ENCODE measurements at regions not wholly inside any gene's neighbourhood (a gene's known extent, or its start where the extent isn't known, plus 50 kb on each side); places are given as distances from the start of the nearest gene placed in this dataset.

GRCh38 chr7:41149576-41149975, 553.3 kb downstream of the INHBA start:
- POLR2A ChIA-PET = no interaction called here
- no peaks in the 10 kb centered on the region for H3K9me3 Mint-ChIP-seq (ENCODE audit: insufficient read depth)
- H3K4me2 ChIP-seq (replicated peaks; ENCODE audit: low read depth, low read length, poor library complexity, severe bottlenecking) = no peak overlapping the region

GRCh38 chr7:41148521-41148951, 554.4 kb downstream of the INHBA start:
- ChIA-PET CTCF (no interaction called here), POLR2A (no interaction called here)
- no peak overlapping the region for H3K4me3 Mint-ChIP-seq
- H3K9me3 ChIP-seq (ENCODE audit: control extremely low read depth in 1 of 3, control insufficient read depth in 2 of 3, insufficient read depth in 1 of 3, low read length in 2 of 3) = peaks cover 0 to 7% (median 0%) of the 10 kb centered on the region in 3 donors
- no peak overlapping the region for H3K4me2 ChIP-seq (replicated peaks; ENCODE audit: low read depth, low read length, poor library complexity, severe bottlenecking)
- H3K27ac ChIP-seq (ENCODE audit: low read length in 2 of 2) = no peak overlapping the region
- ATAC-seq (ENCODE audit: low read depth) (no peak), DNase-seq (no peak)
- no peaks in the 10 kb centered on the region for H3K27me3 Mint-ChIP-seq
- no peaks in the 10 kb centered on the region for H3K9me3 Mint-ChIP-seq (ENCODE audit: insufficient read depth)
- no peaks in the 10 kb centered on the region for H3K79me2 ChIP-seq (ENCODE audit: control insufficient read depth, insufficient read depth, low read length)
- no peaks in the 10 kb centered on the region for H4K20me1 ChIP-seq (ENCODE audit: control insufficient read depth, insufficient read depth, low read length, poor library complexity, severe bottlenecking)
- H2AFZ ChIP-seq (ENCODE audit: insufficient read depth, low read depth, low read length, poor library complexity, severe bottlenecking) = no peak overlapping the region
- no CpG with 5 or more reads among the region's 1 CpG for WGBS (ENCODE audit: insufficient coverage)
- no peak overlapping the region for H3K9ac ChIP-seq (ENCODE audit: low read length)
- H3K36me3 ChIP-seq (replicated peaks in 1 of 2; ENCODE audit: control extremely low read depth in 1 of 2, control insufficient read depth in 1 of 2, extremely low read depth in 1 of 2, insufficient read depth in 2 of 2, low read length in 1 of 2) = no peaks in the 10 kb centered on the region
- no peaks in the 10 kb centered on the region for H3K4me1 Mint-ChIP-seq
- no peaks in the 10 kb centered on the region for H3K27me3 ChIP-seq (replicated peaks in 1 of 4; ENCODE audit: control extremely low read depth in 1 of 4, control insufficient read depth in 3 of 4, insufficient read depth in 4 of 4, low read length in 3 of 4)
- TF ChIP-seq EZH2 (IDR thresholded peaks at IDR 0.05; ENCODE audit: borderline replicate concordance, insufficient read depth, low read depth, low read length, poor library complexity, severe bottlenecking) (no peak), CTCF (IDR thresholded peaks at IDR 0.05) (no peak)
- no peak overlapping the region for H3K4me3 ChIP-seq (ENCODE audit: control extremely low read depth in 1 of 5, extremely low read depth in 1 of 5, insufficient read depth in 1 of 5, low read depth in 2 of 5, low read length in 4 of 5)
- no peak overlapping the region for H3K27ac Mint-ChIP-seq
- intact Hi-C loops (cut with micrococcal nuclease) = no loop called here
- no peaks in the 10 kb centered on the region for H3K4me1 ChIP-seq (ENCODE audit: control insufficient read depth in 2 of 2, insufficient read depth in 2 of 2, low read length in 2 of 2)

More at GRCh38 chr7:41149576-41149975, 553.3 kb downstream of the INHBA start:
- DNase-seq (no peak), ATAC-seq (ENCODE audit: low read depth) (no peak)
- H3K4me3 Mint-ChIP-seq = no peak overlapping the region
- no peaks in the 10 kb centered on the region for H3K4me1 Mint-ChIP-seq
- no peak overlapping the region for H2AFZ ChIP-seq (ENCODE audit: insufficient read depth, low read depth, low read length, poor library complexity, severe bottlenecking)
- no peak overlapping the region for H3K27ac ChIP-seq (ENCODE audit: low read length in 2 of 2)
- H3K9me3 ChIP-seq (ENCODE audit: control extremely low read depth in 1 of 3, control insufficient read depth in 2 of 3, insufficient read depth in 1 of 3, low read length in 2 of 3) = peaks cover 0 to 7% (median 0%) of the 10 kb centered on the region in 3 donors
- no peaks in the 10 kb centered on the region for H4K20me1 ChIP-seq (ENCODE audit: control insufficient read depth, insufficient read depth, low read length, poor library complexity, severe bottlenecking)
- H3K4me3 ChIP-seq (ENCODE audit: control extremely low read depth in 1 of 5, extremely low read depth in 1 of 5, insufficient read depth in 1 of 5, low read depth in 2 of 5, low read length in 4 of 5) = no peak overlapping the region
- no peaks in the 10 kb centered on the region for H3K27me3 ChIP-seq (replicated peaks in 1 of 4; ENCODE audit: control extremely low read depth in 1 of 4, control insufficient read depth in 3 of 4, insufficient read depth in 4 of 4, low read length in 3 of 4)
- no peak overlapping the region for H3K9ac ChIP-seq (ENCODE audit: low read length)
- no peaks in the 10 kb centered on the region for H3K27me3 Mint-ChIP-seq
- H3K36me3 ChIP-seq (replicated peaks in 1 of 2; ENCODE audit: control extremely low read depth in 1 of 2, control insufficient read depth in 1 of 2, extremely low read depth in 1 of 2, insufficient read depth in 2 of 2, low read length in 1 of 2) = no peaks in the 10 kb centered on the region
- CTCF ChIA-PET = no interaction called here
- no peak for TF ChIP-seq CTCF (IDR thresholded peaks at IDR 0.05)
- TF ChIP-seq EZH2 (IDR thresholded peaks at IDR 0.05; ENCODE audit: borderline replicate concordance, insufficient read depth, low read depth, low read length, poor library complexity, severe bottlenecking) = no peak
- H3K27ac Mint-ChIP-seq = no peak overlapping the region
- no peaks in the 10 kb centered on the region for H3K4me1 ChIP-seq (ENCODE audit: control insufficient read depth in 2 of 2, insufficient read depth in 2 of 2, low read length in 2 of 2)
- no peaks in the 10 kb centered on the region for H3K79me2 ChIP-seq (ENCODE audit: control insufficient read depth, insufficient read depth, low read length)
- intact Hi-C loops (cut with micrococcal nuclease) = no loop called here
- 91% methylated on average over 16 of the region's 16 CpGs for WGBS (ENCODE audit: insufficient coverage)
